Activated CD4-positive, alpha-beta T cell treated with anti-CD3 and anti-CD28 coated beads for 36 hours (primary cell): ENCODE measurements at regions not wholly inside any gene's neighbourhood (a gene's known extent, or its start where the extent isn't known, plus 50 kb on each side); places are given as distances from the start of the nearest gene placed in this dataset.

ENCODE experiments used
- ATAC-seq: fragments of 200-7000 bp; cut with Tn5 transposase; one replicate; pipeline ENCODE4 v1.10.0; 2021; ENCODE audit warnings: mild to moderate bottlenecking, moderate library complexity
- CTCF ChIA-PET: fragments of 350-600 bp; sonication (Branson Sonifier 250); formaldehyde crosslinking; loops from one replicate; lab custom pipeline; 2021; ENCODE audit warnings: antibody characterized with exemption; lab: Charles Lee
- POLR2A ChIA-PET: fragments of 350-600 bp; sonication (Branson Sonifier 250); formaldehyde crosslinking; loops from one replicate; lab custom pipeline; 2021; ENCODE audit warnings: antibody characterized with exemption, inconsistent platforms; lab: Charles Lee
- DNase-seq: peaks from one replicate; pipeline ENCODE4 v3.0.0-alpha.2; 2020
- H3K27ac Mint-ChIP-seq: one replicate; pipeline ENCODE4 v1.8.0; 2021; ENCODE audit warnings: mixed read lengths
- H3K27me3 Mint-ChIP-seq: one replicate; pipeline ENCODE4 v1.8.0; 2021; ENCODE audit warnings: mixed read lengths
- H3K36me3 Mint-ChIP-seq: one replicate; pipeline ENCODE4 v1.8.0; 2021; ENCODE audit warnings: low read depth, mixed read lengths
- H3K4me1 Mint-ChIP-seq: one replicate; pipeline ENCODE4 v1.8.0; 2021; ENCODE audit warnings: mixed read lengths
- H3K4me3 Mint-ChIP-seq: one replicate; pipeline ENCODE4 v1.8.0; 2021; ENCODE audit warnings: mild to moderate bottlenecking, moderate library complexity, mixed read lengths
- H3K9me3 Mint-ChIP-seq: one replicate; pipeline ENCODE4 v1.8.0; 2021; ENCODE audit warnings: low read depth, mixed read lengths
- intact Hi-C, 2 experiments: fragments of 100-400 bp; cut with DNase I in 1 of 2; cut with micrococcal nuclease in 1 of 2; formaldehyde crosslinking; loops; one replicate each; pipeline versions ENCODE4 v1.14.2 to v1.15.1; 2022 to 2024; cut with DNase I, micrococcal nuclease

- H3K27me3 Mint-ChIP-seq, result no peaks in the 10 kb centered on the region
- no peaks in the 10 kb centered on the region for H3K36me3 Mint-ChIP-seq
- intact Hi-C loops, result no loop called here
- H3K27ac Mint-ChIP-seq, result no peak overlapping the region
- POLR2A ChIA-PET, result no interaction called here
- CTCF ChIA-PET, result interaction anchor here (0.6 kb wide), 1 partner anchor 74 kb away, joined by 3 read pairs; no protein-coding TSS in a partner anchor
- H3K9me3 Mint-ChIP-seq, result no peaks in the 10 kb centered on the region
- no peak overlapping the region for H3K4me3 Mint-ChIP-seq
- DNase-seq (no peak), ATAC-seq (no peak)
- H3K4me1 Mint-ChIP-seq, result no peaks in the 10 kb centered on the region
Observed at GRCh38 chr1:60160141-60160540, 86.6 kb upstream of the C1orf87 start.

GRCh38 chr1:60156371-60156770, 82.8 kb upstream of the C1orf87 start:
- DNase-seq (no peak), ATAC-seq (no peak)
- ChIA-PET CTCF (interaction anchor here (1.4 kb wide), 1 partner anchor 125 kb away, joined by 4 read pairs; no protein-coding TSS in a partner anchor), POLR2A (no interaction called here)
- no peaks in the 10 kb centered on the region for H3K36me3 Mint-ChIP-seq
- H3K27ac Mint-ChIP-seq, result no peak overlapping the region
- H3K4me1 Mint-ChIP-seq, result no peaks in the 10 kb centered on the region
- H3K27me3 Mint-ChIP-seq, result no peaks in the 10 kb centered on the region
- intact Hi-C loops, result loop anchor here (2.0 to 5.0 kb wide), 2 partner anchors 886 kb away; no protein-coding TSS in a partner anchor
- no peak overlapping the region for H3K4me3 Mint-ChIP-seq
- no peaks in the 10 kb centered on the region for H3K9me3 Mint-ChIP-seq

GRCh38 chr1:60153961-60154360, 80.4 kb upstream of the C1orf87 start:
- intact Hi-C loops, result no loop called here
- Mint-ChIP-seq H3K9me3 (no peaks in the 10 kb centered on the region), H3K27ac (no peak overlapping the region), H3K4me1 (no peaks in the 10 kb centered on the region), H3K36me3 (no peaks in the 10 kb centered on the region), H3K4me3 (no peak overlapping the region), H3K27me3 (peaks cover 4% of the 10 kb centered on the region)
- ChIA-PET POLR2A (no interaction called here), CTCF (no interaction called here)
- DNase-seq, result no peak
- no peak for ATAC-seq

- ChIA-PET POLR2A (no interaction called here), CTCF (no interaction called here)
- no peak for DNase-seq
- Mint-ChIP-seq H3K4me1 (no peaks in the 10 kb centered on the region), H3K9me3 (no peaks in the 10 kb centered on the region), H3K36me3 (no peaks in the 10 kb centered on the region), H3K4me3 (no peak overlapping the region), H3K27me3 (peaks cover 7% of the 10 kb centered on the region), H3K27ac (no peak overlapping the region)
- no peak for ATAC-seq
- intact Hi-C loops, result no loop called here
Observed at GRCh38 chr1:60152891-60153290, 79.3 kb upstream of the C1orf87 start.

GRCh38 chr1:60151311-60151710, 77.7 kb upstream of the C1orf87 start:
- Mint-ChIP-seq H3K4me1 (no peaks in the 10 kb centered on the region), H3K27ac (no peak overlapping the region), H3K36me3 (no peaks in the 10 kb centered on the region), H3K4me3 (no peak overlapping the region), H3K9me3 (no peaks in the 10 kb centered on the region), H3K27me3 (peaks cover 7% of the 10 kb centered on the region)
- intact Hi-C loops, result no loop called here
- ChIA-PET CTCF (no interaction called here), POLR2A (no interaction called here)
- ATAC-seq (no peak), DNase-seq (no peak)

GRCh38 chr1:60149251-60149650, 75.7 kb upstream of the C1orf87 start:
- Mint-ChIP-seq H3K36me3 (no peaks in the 10 kb centered on the region), H3K27me3 (peaks cover 8% of the 10 kb centered on the region), H3K27ac (no peak overlapping the region), H3K4me1 (no peaks in the 10 kb centered on the region), H3K9me3 (no peaks in the 10 kb centered on the region), H3K4me3 (no peak overlapping the region)
- intact Hi-C loops, result no loop called here
- POLR2A ChIA-PET, result no interaction called here
- DNase-seq, result no peak
- ATAC-seq, result no peak
- CTCF ChIA-PET, result no interaction called here

- ChIA-PET CTCF (no interaction called here), POLR2A (no interaction called here)
- Mint-ChIP-seq H3K4me3 (no peak overlapping the region), H3K9me3 (no peaks in the 10 kb centered on the region), H3K27ac (no peak overlapping the region), H3K27me3 (peaks cover 8% of the 10 kb centered on the region), H3K36me3 (no peaks in the 10 kb centered on the region), H3K4me1 (no peaks in the 10 kb centered on the region)
- no peak for ATAC-seq
- no peak for DNase-seq
- intact Hi-C loops, result no loop called here
Observed at GRCh38 chr1:60146884-60147283, 73.3 kb upstream of the C1orf87 start.

- intact Hi-C loops, result no loop called here
- H3K4me3 Mint-ChIP-seq, result no peak overlapping the region
- no peak for ATAC-seq
- H3K27me3 Mint-ChIP-seq, result peaks cover 5% of the 10 kb centered on the region
- no peaks in the 10 kb centered on the region for H3K9me3 Mint-ChIP-seq
- DNase-seq, result no peak
- no peaks in the 10 kb centered on the region for H3K36me3 Mint-ChIP-seq
- CTCF ChIA-PET, result interaction anchor here (1.2 kb wide), 1 partner anchor 12 kb away, joined by 6 read pairs; no protein-coding TSS in a partner anchor
- POLR2A ChIA-PET, result no interaction called here
- no peaks in the 10 kb centered on the region for H3K4me1 Mint-ChIP-seq
- H3K27ac Mint-ChIP-seq, result no peak overlapping the region
Observed at GRCh38 chr1:60145771-60146170, 72.2 kb upstream of the C1orf87 start.

GRCh38 chr1:60141743-60142142, 68.2 kb upstream of the C1orf87 start:
- intact Hi-C loops, result no loop called here
- no peak for ATAC-seq

GRCh38 chr1:60141276-60141675, 67.7 kb upstream of the C1orf87 start:
- H3K27ac Mint-ChIP-seq, result no peak overlapping the region
- intact Hi-C loops, result no loop called here
- no peak overlapping the region for H3K4me3 Mint-ChIP-seq
- DNase-seq, result no peak
- H3K4me1 Mint-ChIP-seq, result no peaks in the 10 kb centered on the region
- CTCF ChIA-PET, result interaction anchor here (1.0 kb wide), 1 partner anchor 17 kb away, joined by 3 read pairs; no protein-coding TSS in a partner anchor
- peaks cover 7% of the 10 kb centered on the region for H3K27me3 Mint-ChIP-seq
- H3K9me3 Mint-ChIP-seq, result no peaks in the 10 kb centered on the region
- POLR2A ChIA-PET, result no interaction called here
- H3K36me3 Mint-ChIP-seq, result no peaks in the 10 kb centered on the region
- no peak for ATAC-seq

More at GRCh38 chr1:60141743-60142142, 68.2 kb upstream of the C1orf87 start:
- no peak overlapping the region for H3K4me3 Mint-ChIP-seq
- peaks cover 7% of the 10 kb centered on the region for H3K27me3 Mint-ChIP-seq
- no peaks in the 10 kb centered on the region for H3K36me3 Mint-ChIP-seq
- no peaks in the 10 kb centered on the region for H3K4me1 Mint-ChIP-seq
- ChIA-PET POLR2A (no interaction called here), CTCF (interaction anchor here (1.0 kb wide), 1 partner anchor 16 kb away, joined by 3 read pairs; no protein-coding TSS in a partner anchor)
- H3K9me3 Mint-ChIP-seq, result no peaks in the 10 kb centered on the region
- DNase-seq, result no peak
- H3K27ac Mint-ChIP-seq, result no peak overlapping the region

- peaks cover 5% of the 10 kb centered on the region for H3K27me3 Mint-ChIP-seq
- H3K36me3 Mint-ChIP-seq, result no peaks in the 10 kb centered on the region
- H3K27ac Mint-ChIP-seq, result no peak overlapping the region
- intact Hi-C loops, result no loop called here
- peaks cover 8% of the 10 kb centered on the region for H3K4me1 Mint-ChIP-seq
- no peak for DNase-seq
- H3K4me3 Mint-ChIP-seq, result no peak overlapping the region
- no peaks in the 10 kb centered on the region for H3K9me3 Mint-ChIP-seq
- no peak for ATAC-seq
- ChIA-PET POLR2A (no interaction called here), CTCF (no interaction called here)
Observed at GRCh38 chr1:60137406-60137805, 63.8 kb upstream of the C1orf87 start.

- no peak overlapping the region for H3K27ac Mint-ChIP-seq
- CTCF ChIA-PET, result no interaction called here
- ATAC-seq, result no peak
Observed at GRCh38 chr1:60136395-60136794, 62.8 kb upstream of the C1orf87 start.

More at GRCh38 chr1:60136395-60136794, 62.8 kb upstream of the C1orf87 start:
- intact Hi-C loops, result no loop called here
- POLR2A ChIA-PET, result no interaction called here
- no peak overlapping the region for H3K4me3 Mint-ChIP-seq
- H3K4me1 Mint-ChIP-seq, result peaks cover 8% of the 10 kb centered on the region
- peaks cover 5% of the 10 kb centered on the region for H3K27me3 Mint-ChIP-seq
- no peaks in the 10 kb centered on the region for H3K36me3 Mint-ChIP-seq
- no peaks in the 10 kb centered on the region for H3K9me3 Mint-ChIP-seq
- DNase-seq, result no peak
